Adrenal gland (tissue), 5 donors: ENCODE measurements at regions not wholly inside any gene's neighbourhood (a gene's known extent, or its start where the extent isn't known, plus 50 kb on each side); places are given as distances from the start of the nearest gene placed in this dataset.

Source experiments
- CTCF ChIP-seq, 6 experiments: fragments of 450-650 bp in 4 of 6; fragments of 200-600 bp in 2 of 6; sonication (generic) in 1 of 6; IDR thresholded peaks; 1 replicate in 5 of 6; 2 replicates in 1 of 6; pipeline versions ENCODE4 v1.5.1 to v1.8.0; 2016 to 2021; ENCODE audit warnings: antibody characterized with exemption in 6 of 6, mild to moderate bottlenecking in 2 of 6, moderate library complexity in 1 of 6
- POLR2A ChIP-seq, 2 donors: fragments of 450-650 bp; IDR thresholded peaks; one replicate each; pipeline ENCODE4 v1.6.1; 2017; ENCODE audit warnings: antibody characterized with exemption in 2 of 2, mild to moderate bottlenecking in 2 of 2, moderate library complexity in 1 of 2
- donor health status: DM: no; HTN: no; CAD: no.

DNA sequence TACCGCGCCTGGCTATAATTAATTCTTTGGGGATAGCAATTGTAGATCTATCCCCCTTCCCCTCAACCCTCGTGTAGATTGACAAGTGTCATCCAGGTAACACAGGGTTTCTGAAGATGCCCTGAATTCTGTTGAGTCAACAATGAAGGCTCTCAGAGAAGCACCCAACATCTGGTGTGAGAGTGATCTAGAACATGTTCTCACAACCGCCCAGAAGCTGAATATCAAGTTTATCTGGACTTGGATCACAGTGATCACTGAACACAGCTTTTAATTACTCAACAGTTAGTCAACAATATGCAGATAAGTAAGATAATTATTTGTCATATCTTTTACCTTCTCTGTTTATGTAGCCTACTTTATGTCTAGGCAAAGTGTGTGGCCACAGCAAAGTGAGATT, 204.2 kb upstream of the RGMB start:
- no peak for TF ChIP-seq CTCF (IDR thresholded peaks at IDR 0.05)
- no peak for TF ChIP-seq POLR2A (IDR thresholded peaks at IDR 0.05)
